Colonic mucosa (tissue), 4 donors: ENCODE measurements at regions not wholly inside any gene's neighbourhood (a gene's known extent, or its start where the extent isn't known, plus 50 kb on each side); places are given as distances from the start of the nearest gene placed in this dataset.
"Not testable (repeated sequence)": the region's sequence is repeated elsewhere in the genome, so short reads cannot be mapped to it uniquely, and the experiment has no call there.

Experiments used
- DNase-seq: peaks from one replicate; pipeline ENCODE4 v3.0.0-alpha.2; 2020
- H3K27ac ChIP-seq: fragments of 200-600 bp; one replicate; pipeline ENCODE4 v1.8.0; 2021
- H3K27me3 ChIP-seq: fragments of 200-600 bp; one replicate; pipeline ENCODE4 v1.8.0; 2021
- H3K36me3 ChIP-seq: fragments of 200-600 bp; one replicate; pipeline ENCODE4 v1.8.0; 2021
- H3K4me1 ChIP-seq: fragments of 200-600 bp; one replicate; pipeline ENCODE4 v1.8.0; 2021; ENCODE audit warnings: mild to moderate bottlenecking
- H3K4me3 ChIP-seq: fragments of 200-600 bp; one replicate; pipeline ENCODE4 v1.8.0; 2021
- H3K9ac ChIP-seq, 2 donors: one replicate each; pipeline ENCODE4 v1.7.0; 2013; ENCODE audit warnings: control low read depth in 2 of 2, low read depth in 2 of 2, low read length in 2 of 2
- H3K9me3 ChIP-seq: fragments of 200-600 bp; one replicate; pipeline ENCODE4 v1.8.0; 2021
- CTCF ChIP-seq: fragments of 200-600 bp; IDR thresholded peaks from one replicate; pipeline ENCODE4 v1.8.0; 2022; ENCODE audit warnings: antibody characterized with exemption, mild to moderate bottlenecking
- intact Hi-C: fragments of 100-400 bp; cut with DNase I; formaldehyde crosslinking; loops from one replicate; pipeline ENCODE4 v1.14.1; 2022
- donor health status: healthy.
- donor health status: DM: no; HTN: no; CAD: no.
- donor health status: DM: no; HTN: no; CAD: no.

- Histone ChIP-seq H3K4me3 (no peak overlapping the region), H3K36me3 (no peaks in the 10 kb centered on the region), H3K27me3 (no peaks in the 10 kb centered on the region), H3K27ac (no peak overlapping the region), H3K9ac (no peak overlapping the region), H3K9me3 (no peaks in the 10 kb centered on the region), H3K4me1 (no peaks in the 10 kb centered on the region)
- no peak for DNase-seq
- intact Hi-C loops, result no loop called here
- TF ChIP-seq CTCF, result no peak
Observed at GRCh38 chr9:12305211-12305610, 388.0 kb upstream of the TYRP1 start.

GRCh38 chr9:12314589-12314988 lies 378.6 kb upstream of the TYRP1 start:
- Histone ChIP-seq H3K4me3 (no peak overlapping the region), H3K27me3 (no peaks in the 10 kb centered on the region), H3K27ac (no peak overlapping the region), H3K4me1 (no peaks in the 10 kb centered on the region), H3K9ac (no peak overlapping the region), H3K36me3 (no peaks in the 10 kb centered on the region), H3K9me3 (no peaks in the 10 kb centered on the region)
- no peak for TF ChIP-seq CTCF
- intact Hi-C loops, result no loop called here
- DNase-seq, result no peak

- intact Hi-C loops, result no loop called here
- no peak for DNase-seq
Observed at GRCh38 chr9:12318732-12319685, 374.2 kb upstream of the TYRP1 start.

GRCh38 chr9:12329623-12329985 lies 363.6 kb upstream of the TYRP1 start:
- intact Hi-C loops, result no loop called here
- no peak for TF ChIP-seq CTCF
- Histone ChIP-seq H3K9ac (no peak overlapping the region), H3K27ac (no peak overlapping the region), H3K36me3 (no peaks in the 10 kb centered on the region), H3K9me3 (no peaks in the 10 kb centered on the region), H3K4me3 (no peak overlapping the region), H3K4me1 (no peaks in the 10 kb centered on the region), H3K27me3 (no peaks in the 10 kb centered on the region)
- no peak for DNase-seq

More at GRCh38 chr9:12318732-12319685, 374.2 kb upstream of the TYRP1 start:
- Histone ChIP-seq H3K27me3 (no peaks in the 10 kb centered on the region), H3K27ac (no peak overlapping the region), H3K36me3 (no peaks in the 10 kb centered on the region), H3K9ac (no peak overlapping the region), H3K4me1 (no peaks in the 10 kb centered on the region), H3K9me3 (no peaks in the 10 kb centered on the region), H3K4me3 (no peak overlapping the region)
- no peak for TF ChIP-seq CTCF

- not testable (repeated sequence) for H3K4me3 ChIP-seq, DNase-seq, H3K27ac ChIP-seq, H3K27me3 ChIP-seq, H3K36me3 ChIP-seq, H3K9ac ChIP-seq, H3K9me3 ChIP-seq, H3K4me1 ChIP-seq
- intact Hi-C loops, result loop anchor here (10.0 kb wide), 1 partner anchor 1969 kb away; no protein-coding TSS in a partner anchor
Observed at GRCh38 chr9:12333966-12334365, 359.2 kb upstream of the TYRP1 start.

- Histone ChIP-seq H3K36me3 (no peaks in the 10 kb centered on the region), H3K9me3 (no peaks in the 10 kb centered on the region), H3K27me3 (no peaks in the 10 kb centered on the region), H3K9ac (no peak overlapping the region), H3K4me1 (no peaks in the 10 kb centered on the region), H3K4me3 (no peak overlapping the region), H3K27ac (no peak overlapping the region)
- no peak for DNase-seq
- TF ChIP-seq CTCF, result no peak
- intact Hi-C loops, result no loop called here
Observed at GRCh38 chr9:12350775-12351174, 342.4 kb upstream of the TYRP1 start.
